ENCODE measurements at regions not wholly inside any gene's neighbourhood (a gene's known extent, or its start where the extent isn't known, plus 50 kb on each side); places are given as distances from the start of the nearest gene placed in this dataset.

GRCh38 chr7:52287698-52288097 is 747.7 kb upstream of the POM121L12 start:
- Histone ChIP-seq H3K9ac (ENCODE audit: extremely low read depth, low read length, poor library complexity, severe bottlenecking) (no peak overlapping the region), H3K27me3 (ENCODE audit: control insufficient read depth, insufficient read depth, low read length, poor library complexity, severe bottlenecking) (no peaks in the 10 kb centered on the region), H3K36me3 (ENCODE audit: control insufficient read depth, insufficient read depth, low read length) (no peaks in the 10 kb centered on the region), H3K4me1 (ENCODE audit: control insufficient read depth, insufficient read depth, low read length) (no peaks in the 10 kb centered on the region), H3K9me3 (ENCODE audit: control insufficient read depth, low read length) (no peaks in the 10 kb centered on the region), H3K4me3 (ENCODE audit: low read length) (no peak overlapping the region), H3K27ac (ENCODE audit: low read depth, low read length) (no peak overlapping the region)
- WGBS, 2 experiments (ENCODE audit: insufficient coverage in 1 of 2, insufficient read length in 1 of 2): no CpG with 5 or more reads among the region's 1 CpG
- H3K27ac Mint-ChIP-seq: no peak overlapping the region
- H3K27me3 Mint-ChIP-seq (ENCODE audit: insufficient read depth): no peaks in the 10 kb centered on the region
- H3K36me3 Mint-ChIP-seq (ENCODE audit: low read depth): no peaks in the 10 kb centered on the region
- no peak for TF ChIP-seq CTCF (conservative IDR thresholded peaks at IDR 0.05)
- no peak for DNase-seq
- H3K9me3 Mint-ChIP-seq: no peaks in the 10 kb centered on the region
- peaks cover 2% of the 10 kb centered on the region for H3K4me1 Mint-ChIP-seq
- no peak overlapping the region for H3K4me3 Mint-ChIP-seq

DNA sequence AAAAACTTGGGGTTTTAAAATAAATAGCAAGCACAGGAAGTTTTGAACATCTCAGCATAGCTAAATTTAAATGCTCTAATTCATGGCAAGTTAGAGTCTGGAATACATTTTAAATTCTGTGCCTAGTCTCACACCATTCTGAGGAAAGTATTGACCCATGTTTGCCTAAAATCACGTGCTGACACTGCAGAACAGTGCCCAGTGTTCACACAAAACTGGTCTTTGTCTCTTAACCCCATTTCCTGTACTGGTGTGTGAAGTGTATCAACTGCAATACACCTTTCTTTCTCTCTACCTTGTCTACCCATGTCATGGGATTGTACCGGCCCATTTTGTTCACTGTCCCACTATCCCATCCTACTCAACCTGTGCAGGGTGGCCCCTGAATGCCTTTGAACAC is 749.7 kb upstream of the POM121L12 start:
- no peaks in the 10 kb centered on the region for H3K27me3 ChIP-seq (ENCODE audit: control insufficient read depth, insufficient read depth, low read length, poor library complexity, severe bottlenecking)
- Mint-ChIP-seq H3K4me1 (peaks cover 2% of the 10 kb centered on the region), H3K36me3 (ENCODE audit: low read depth) (no peaks in the 10 kb centered on the region), H3K4me3 (no peak overlapping the region), H3K27me3 (ENCODE audit: insufficient read depth) (no peaks in the 10 kb centered on the region), H3K9me3 (peaks cover 10% of the 10 kb centered on the region), H3K27ac (no peak overlapping the region)
- H3K4me1 ChIP-seq (ENCODE audit: control insufficient read depth, insufficient read depth, low read length): no peaks in the 10 kb centered on the region
- no peak overlapping the region for H3K9ac ChIP-seq (ENCODE audit: extremely low read depth, low read length, poor library complexity, severe bottlenecking)
- 81 to 100% methylated on average over 1 to 2 of the region's 2 CpGs for WGBS, 2 experiments (ENCODE audit: insufficient coverage in 1 of 2, insufficient read length in 1 of 2)
- TF ChIP-seq CTCF (conservative IDR thresholded peaks at IDR 0.05): no peak
- DNase-seq: no peak
- H3K4me3 ChIP-seq (ENCODE audit: low read length): no peak overlapping the region
- no peaks in the 10 kb centered on the region for H3K9me3 ChIP-seq (ENCODE audit: control insufficient read depth, low read length)
- H3K27ac ChIP-seq (ENCODE audit: low read depth, low read length): no peak overlapping the region
- no peaks in the 10 kb centered on the region for H3K36me3 ChIP-seq (ENCODE audit: control insufficient read depth, insufficient read depth, low read length)

DNA sequence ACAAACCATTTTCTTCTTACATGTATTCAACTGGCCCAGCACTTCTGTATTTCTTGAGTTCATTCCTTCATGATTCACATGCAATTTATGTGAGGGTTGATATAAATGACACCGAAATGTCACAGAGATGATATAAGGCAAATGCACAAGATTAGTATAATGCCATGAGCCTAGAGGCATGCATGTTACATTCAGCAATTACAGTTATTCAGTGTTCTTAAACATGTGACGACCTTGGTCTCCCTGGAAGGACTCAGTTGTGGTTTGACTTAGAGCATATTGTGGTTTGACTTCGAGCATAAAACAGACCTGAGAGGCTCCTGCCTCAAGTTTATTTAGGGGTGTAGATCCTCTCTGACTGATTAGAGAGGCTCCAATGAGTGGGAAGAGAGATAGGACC is 752.1 kb upstream of the POM121L12 start:
- no peak for TF ChIP-seq CTCF (conservative IDR thresholded peaks at IDR 0.05)
- H3K27me3 ChIP-seq (ENCODE audit: control insufficient read depth, insufficient read depth, low read length, poor library complexity, severe bottlenecking): no peaks in the 10 kb centered on the region
- no peak overlapping the region for H3K9ac ChIP-seq (ENCODE audit: extremely low read depth, low read length, poor library complexity, severe bottlenecking)
- H3K4me1 ChIP-seq (ENCODE audit: control insufficient read depth, insufficient read depth, low read length): no peaks in the 10 kb centered on the region
- Mint-ChIP-seq H3K4me1 (peaks cover 2% of the 10 kb centered on the region), H3K9me3 (peaks cover 11% of the 10 kb centered on the region), H3K4me3 (no peak overlapping the region), H3K27me3 (ENCODE audit: insufficient read depth) (no peaks in the 10 kb centered on the region), H3K27ac (no peak overlapping the region), H3K36me3 (ENCODE audit: low read depth) (no peaks in the 10 kb centered on the region)
- DNase-seq: no peak
- H3K36me3 ChIP-seq (ENCODE audit: control insufficient read depth, insufficient read depth, low read length): no peaks in the 10 kb centered on the region
- WGBS, 2 experiments (ENCODE audit: insufficient coverage in 1 of 2, insufficient read length in 1 of 2): 95 to 100% methylated on average over 1 to 3 of the region's 3 CpGs
- H3K27ac ChIP-seq (ENCODE audit: low read depth, low read length): no peak overlapping the region
- no peak overlapping the region for H3K4me3 ChIP-seq (ENCODE audit: low read length)
- no peaks in the 10 kb centered on the region for H3K9me3 ChIP-seq (ENCODE audit: control insufficient read depth, low read length)
